GM12864 (cell line): ENCODE measurements at regions not wholly inside any gene's neighbourhood (a gene's known extent, or its start where the extent isn't known, plus 50 kb on each side); places are given as distances from the start of the nearest gene placed in this dataset.

Experiments used
- DNase-seq: peaks from one replicate; pipeline ENCODE4 v3.0.0-alpha.2; 2011; ENCODE audit warnings: low read depth
- H3K4me3 ChIP-seq: 2 replicates; pipeline ENCODE4 v1.5.1; 2011; ENCODE audit warnings: mild to moderate bottlenecking, low read depth, low read length, control low read depth
- TF ChIP-seq, protein P1 (sequence below): IDR thresholded peaks from 2 replicates; pipeline ENCODE4 v1.5.1; 2011; ENCODE audit warnings: low read depth, mild to moderate bottlenecking, moderate library complexity, low read length, control low read depth, inconsistent platforms; ENCODE audit errors: missing control alignments

DNA sequence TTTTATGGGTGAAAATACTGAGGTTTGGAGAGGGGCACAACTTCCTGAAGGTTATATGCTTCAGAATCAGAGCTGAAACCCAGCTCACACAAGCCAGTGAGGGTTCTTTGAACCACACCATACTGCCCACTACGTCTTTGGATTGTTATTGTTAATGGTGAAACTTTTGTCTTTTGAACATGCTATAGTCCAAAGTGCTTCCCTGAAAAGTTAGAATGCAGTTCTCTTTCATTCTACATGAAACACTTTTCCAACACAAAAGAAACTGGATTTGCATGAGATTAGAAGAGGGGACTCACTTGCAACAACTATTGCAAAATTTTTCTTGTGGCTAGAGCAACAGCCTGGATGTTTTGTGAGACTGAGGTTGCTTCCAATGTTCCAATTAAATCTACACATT lies 473.6 kb downstream of the SOX2 start:
- no peak for DNase-seq
- no peak overlapping the region for H3K4me3 ChIP-seq
- TF ChIP-seq, protein P1, sequence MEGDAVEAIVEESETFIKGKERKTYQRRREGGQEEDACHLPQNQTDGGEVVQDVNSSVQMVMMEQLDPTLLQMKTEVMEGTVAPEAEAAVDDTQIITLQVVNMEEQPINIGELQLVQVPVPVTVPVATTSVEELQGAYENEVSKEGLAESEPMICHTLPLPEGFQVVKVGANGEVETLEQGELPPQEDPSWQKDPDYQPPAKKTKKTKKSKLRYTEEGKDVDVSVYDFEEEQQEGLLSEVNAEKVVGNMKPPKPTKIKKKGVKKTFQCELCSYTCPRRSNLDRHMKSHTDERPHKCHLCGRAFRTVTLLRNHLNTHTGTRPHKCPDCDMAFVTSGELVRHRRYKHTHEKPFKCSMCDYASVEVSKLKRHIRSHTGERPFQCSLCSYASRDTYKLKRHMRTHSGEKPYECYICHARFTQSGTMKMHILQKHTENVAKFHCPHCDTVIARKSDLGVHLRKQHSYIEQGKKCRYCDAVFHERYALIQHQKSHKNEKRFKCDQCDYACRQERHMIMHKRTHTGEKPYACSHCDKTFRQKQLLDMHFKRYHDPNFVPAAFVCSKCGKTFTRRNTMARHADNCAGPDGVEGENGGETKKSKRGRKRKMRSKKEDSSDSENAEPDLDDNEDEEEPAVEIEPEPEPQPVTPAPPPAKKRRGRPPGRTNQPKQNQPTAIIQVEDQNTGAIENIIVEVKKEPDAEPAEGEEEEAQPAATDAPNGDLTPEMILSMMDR = no peak

DNA sequence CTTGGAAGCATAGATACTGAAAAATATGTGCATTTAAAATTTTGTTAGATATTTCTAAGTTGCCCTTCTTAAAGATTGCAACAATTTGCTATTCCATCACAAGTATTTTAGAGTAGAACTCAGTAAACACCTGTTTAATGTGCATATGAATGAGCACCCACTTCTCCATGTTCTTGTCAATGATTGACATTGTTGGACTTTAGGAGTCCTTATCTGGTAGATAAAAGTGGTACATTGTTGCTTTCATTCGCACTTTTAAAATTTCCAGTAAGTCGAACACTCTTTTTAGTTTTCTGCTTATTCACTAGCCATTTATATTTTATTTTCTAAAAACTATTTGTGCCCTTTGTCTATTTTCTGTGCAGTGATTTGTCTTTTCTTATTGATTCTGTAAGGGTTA lies 478.3 kb downstream of the SOX2 start:
- no peak for DNase-seq
- no peak overlapping the region for H3K4me3 ChIP-seq
- TF ChIP-seq, protein P1 = no peak

DNA sequence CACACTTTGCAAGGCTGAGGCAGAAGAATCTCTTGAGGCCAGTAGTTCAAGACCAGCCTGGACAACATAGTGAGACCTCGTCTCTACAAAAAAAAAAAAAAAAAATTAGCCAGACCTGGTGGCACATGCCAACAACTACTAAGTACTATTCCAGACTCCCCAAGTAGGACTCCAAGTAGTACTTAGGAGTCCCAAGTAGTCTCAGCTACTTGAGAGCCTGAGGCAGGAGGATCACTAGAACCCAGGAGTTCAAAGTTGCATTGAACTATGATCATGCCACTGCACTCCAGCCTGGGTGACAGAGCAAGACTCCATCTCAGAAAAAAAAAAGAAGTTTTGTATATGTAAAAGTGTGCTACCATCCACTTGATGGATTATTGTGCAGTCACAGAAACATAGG lies 486.6 kb downstream of the SOX2 start:
- H3K4me3 ChIP-seq = no peak overlapping the region
- DNase-seq = no peak
- TF ChIP-seq, protein P1 = no peak

DNA sequence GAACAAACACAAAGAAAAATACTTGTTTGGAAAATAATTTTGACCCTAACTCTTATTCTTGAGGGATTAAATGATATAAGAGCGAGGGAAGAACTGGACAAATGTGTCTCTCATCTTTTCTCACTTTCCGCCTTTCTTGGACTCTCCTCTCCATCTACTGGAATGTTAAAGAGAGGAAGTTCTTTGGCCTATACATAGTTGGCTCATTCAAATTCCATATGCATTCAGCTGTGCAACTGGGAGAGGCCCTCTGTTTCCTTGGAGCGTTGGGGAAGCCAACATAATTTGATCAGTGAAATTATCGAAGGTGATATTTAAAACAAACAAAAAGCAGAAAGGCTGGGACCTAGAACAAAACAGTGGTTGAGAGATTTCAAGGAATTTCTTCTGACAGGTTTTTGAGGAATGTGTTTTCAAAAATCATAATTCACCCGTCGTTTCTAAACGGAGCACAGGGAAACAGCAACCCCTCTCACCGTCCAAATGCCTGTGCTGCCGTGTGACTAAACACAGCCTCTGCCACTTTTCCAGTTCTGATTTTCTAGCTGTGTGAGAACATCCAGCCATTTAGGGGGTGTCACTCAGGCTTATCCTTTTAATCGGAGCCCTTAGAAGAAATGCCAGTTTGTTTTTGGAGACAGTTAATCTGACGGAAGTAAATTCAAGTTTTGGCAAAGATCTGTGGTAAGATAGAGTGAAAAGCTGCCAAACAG lies 489.9 kb downstream of the SOX2 start:
- TF ChIP-seq, protein P1 = no peak
- no peak overlapping the region for H3K4me3 ChIP-seq
- DNase-seq = no peak

DNA sequence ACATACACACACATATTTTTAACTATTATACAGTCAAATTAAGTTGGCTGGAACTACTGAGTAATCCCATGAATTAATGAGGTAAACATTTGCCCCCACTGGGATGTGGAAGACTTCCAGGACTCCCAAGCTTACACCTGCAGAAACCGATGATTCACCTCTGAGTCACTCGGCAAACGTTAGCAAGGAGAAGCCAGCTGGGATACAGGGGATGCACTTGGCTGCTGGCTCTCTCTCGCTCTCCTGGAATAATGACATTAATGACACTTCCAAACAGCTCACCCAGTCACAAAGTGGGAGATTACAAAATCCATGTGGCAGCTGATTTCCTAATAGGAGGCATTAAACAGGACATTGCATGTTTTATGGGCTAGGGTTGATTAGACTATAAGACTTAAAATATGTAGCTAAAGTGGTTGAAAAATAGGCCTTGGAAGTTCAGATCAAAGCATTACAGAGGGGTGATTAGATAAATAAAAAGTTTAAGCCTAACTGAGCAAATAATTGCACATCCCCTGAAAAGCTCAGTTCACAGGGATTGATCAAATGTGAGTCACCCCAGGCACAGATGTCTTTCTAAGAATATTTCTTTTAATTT lies 500.9 kb downstream of the SOX2 start:
- no peak overlapping the region for H3K4me3 ChIP-seq
- DNase-seq = no peak
- TF ChIP-seq, protein P1 = no peak

DNA sequence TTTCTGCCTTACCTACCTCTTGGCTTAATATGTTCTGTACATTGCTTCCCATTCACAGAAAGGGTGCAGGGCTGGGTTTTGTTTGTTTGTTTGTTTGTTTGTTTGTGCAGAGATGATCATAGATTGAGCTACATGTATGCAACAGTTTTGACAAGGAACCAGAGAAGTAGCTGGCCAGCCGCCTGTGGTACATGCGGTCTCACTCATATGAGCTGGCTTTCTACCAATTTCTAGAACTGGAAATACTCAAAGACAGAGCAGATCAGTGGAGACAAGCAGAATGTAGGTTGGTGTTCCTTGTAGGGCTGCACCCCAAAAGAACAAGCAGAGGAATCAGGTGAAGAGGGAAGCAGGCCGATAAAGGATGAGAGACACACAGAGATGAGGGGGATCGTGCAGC lies 502.7 kb downstream of the SOX2 start:
- DNase-seq = no peak
- TF ChIP-seq, protein P1 = no peak
- no peak overlapping the region for H3K4me3 ChIP-seq

DNA sequence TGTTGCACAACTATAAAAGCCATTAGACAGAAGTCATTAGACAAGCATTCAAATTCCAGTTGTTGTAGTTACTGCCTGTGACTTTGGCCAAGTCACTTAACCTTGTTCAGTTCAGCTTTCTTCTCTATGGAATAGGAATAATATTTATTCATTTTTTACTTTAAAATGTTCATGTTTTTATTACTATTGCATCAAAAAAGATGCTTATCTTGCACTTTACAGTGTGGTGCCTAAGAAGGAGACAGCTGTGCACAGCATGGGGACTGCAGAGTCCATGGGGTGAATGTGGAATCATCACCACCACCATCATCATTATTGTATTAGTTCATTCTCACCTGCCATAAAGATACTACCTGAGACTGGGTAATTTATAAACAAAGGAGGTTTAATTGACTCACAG lies 504.2 kb downstream of the SOX2 start:
- no peak overlapping the region for H3K4me3 ChIP-seq
- DNase-seq = no peak
- TF ChIP-seq, protein P1 = no peak
